ENCODE measurements at regions not wholly inside any gene's neighbourhood (a gene's known extent, or its start where the extent isn't known, plus 50 kb on each side); places are given as distances from the start of the nearest gene placed in this dataset.

DNA sequence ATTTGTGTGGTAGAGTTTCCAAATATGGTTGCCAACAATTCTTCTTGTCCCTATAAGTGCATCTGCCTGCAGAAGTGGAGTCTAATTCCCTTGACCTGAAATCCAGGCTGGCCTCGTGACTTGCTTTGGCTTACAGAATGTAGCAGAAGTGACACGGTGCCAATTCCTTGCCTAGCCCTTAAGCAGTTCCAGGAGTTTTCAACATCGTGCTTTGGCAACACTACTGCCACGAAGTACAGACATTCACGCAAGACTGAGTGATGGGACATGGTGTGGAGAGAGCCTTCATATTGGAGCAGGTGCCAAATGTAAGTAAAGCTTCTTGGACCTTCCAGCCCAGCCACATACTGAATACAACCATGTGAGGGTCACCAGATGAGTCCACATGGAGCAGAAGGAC is 92.9 kb upstream of the NEK6 start:
- Histone ChIP-seq H3K4me1 (ENCODE audit: control insufficient read depth, extremely low read depth, insufficient read depth, low read length) (no peaks in the 10 kb centered on the region), H3K79me2 (ENCODE audit: control insufficient read depth, insufficient read depth, low read length) (no peaks in the 10 kb centered on the region), H3K9me1 (replicated peaks; ENCODE audit: control insufficient read depth, extremely low read depth, insufficient read depth, low read length) (no peaks in the 10 kb centered on the region), H3K27ac (ENCODE audit: insufficient read depth, low read depth, low read length) (no peak overlapping the region), H2AFZ (ENCODE audit: low read depth, low read length) (no peak overlapping the region), H3K4me2 (ENCODE audit: insufficient read depth, low read length) (no peak overlapping the region), H3K9me3 (replicated peaks; ENCODE audit: control insufficient read depth, insufficient read depth, low read length) (no peaks in the 10 kb centered on the region), H3K9ac (replicated peaks; ENCODE audit: extremely low read depth, insufficient read depth, low read length) (no peak overlapping the region), H3K27me3 (ENCODE audit: control insufficient read depth in 2 of 2, insufficient read depth in 2 of 2, low read length in 2 of 2) (peaks cover 10 to 12% of the 10 kb centered on the region in 2 experiments), H4K20me1 (replicated peaks; ENCODE audit: control insufficient read depth, extremely low read depth, insufficient read depth, low read length) (no peaks in the 10 kb centered on the region), H3K4me3 (replicated peaks in 1 of 3; ENCODE audit: insufficient read depth in 1 of 3, low read depth in 1 of 3, low read length in 3 of 3) (no peak overlapping the region), H3K36me3 (ENCODE audit: control insufficient read depth in 2 of 2, extremely low read depth in 1 of 2, insufficient read depth in 2 of 2, low read length in 2 of 2) (no peaks in the 10 kb centered on the region)
- FAIRE-seq (no peak), DNase-seq (ENCODE audit: low read depth, low spot score) (no peak)
- POLR2A ChIA-PET: no interaction called here
- CTCF ChIA-PET: interaction anchor here (0.7 kb wide), 1 partner anchor 31 kb away, joined by 4 read pairs; no protein-coding TSS in a partner anchor
- no TSS peak for BruUV-seq (replicated peaks)
- intact Hi-C loops (cut with micrococcal nuclease): no loop called here
- TF ChIP-seq, protein P1, sequence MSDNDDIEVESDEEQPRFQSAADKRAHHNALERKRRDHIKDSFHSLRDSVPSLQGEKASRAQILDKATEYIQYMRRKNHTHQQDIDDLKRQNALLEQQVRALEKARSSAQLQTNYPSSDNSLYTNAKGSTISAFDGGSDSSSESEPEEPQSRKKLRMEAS (IDR thresholded peaks at IDR 0.05; ENCODE audit: insufficient read depth, insufficient read length): no peak
- TF ChIP-seq GATA2 (IDR thresholded peaks at IDR 0.05; ENCODE audit: insufficient read depth, insufficient read length, low read depth, low read length) (no peak), JUN (IDR thresholded peaks at IDR 0.05; ENCODE audit: borderline replicate concordance, insufficient read depth, insufficient read length, low read depth) (no peak), EZH2 (IDR thresholded peaks at IDR 0.05; ENCODE audit: borderline replicate concordance, low read depth, low read length, severe bottlenecking) (no peak), MYC (IDR thresholded peaks at IDR 0.05; ENCODE audit: low read depth, low read length) (no peak), POLR2A (IDR thresholded peaks at IDR 0.05; ENCODE audit: low read depth, low read length) (no peak), POLR2AphosphoS5 (IDR thresholded peaks at IDR 0.05; ENCODE audit: insufficient read depth, low read depth, low read length) (no peak), FOS (IDR thresholded peaks at IDR 0.05; ENCODE audit: borderline replicate concordance, insufficient read depth, low read length) (no peak), CTCF (IDR thresholded peaks at IDR 0.05; ENCODE audit: extremely low read depth in 1 of 2, insufficient read depth in 1 of 2, low read depth in 1 of 2, low read length in 2 of 2) (no peak)
- dilution Hi-C loops (cut with MboI; ENCODE audit: extremely low pct_ligation_motif_present, low sequenced_read_pairs): no loop called here
